Myocyte (in vitro differentiated cells): ENCODE measurements at regions not wholly inside any gene's neighbourhood (a gene's known extent, or its start where the extent isn't known, plus 50 kb on each side); places are given as distances from the start of the nearest gene placed in this dataset.
"Not testable (repeated sequence)": the region's sequence is repeated elsewhere in the genome, so short reads cannot be mapped to it uniquely, and the experiment has no call there.

Source experiments
- DNase-seq: peaks from one replicate; pipeline ENCODE4 v3.0.0-alpha.2; 2012; ENCODE audit warnings: low read depth

DNA sequence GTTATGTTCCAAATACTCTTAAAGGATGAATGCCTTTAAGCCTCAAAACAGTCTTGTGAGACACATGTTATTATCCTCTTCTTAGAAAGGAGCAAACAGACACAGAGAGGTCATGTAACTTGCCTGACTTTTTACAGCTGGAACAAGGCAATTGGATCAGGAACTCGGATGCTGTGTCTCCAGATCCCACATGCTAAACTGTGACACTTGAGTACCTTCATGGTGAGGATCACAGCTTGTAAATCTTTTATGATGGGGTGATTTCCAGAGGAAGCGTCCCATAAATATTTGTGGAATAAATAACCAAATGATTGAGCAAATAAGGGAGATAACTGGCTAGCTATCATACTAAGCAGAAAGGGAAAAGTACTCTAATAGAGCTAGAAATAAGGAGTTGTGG is 171.2 kb downstream of the C11orf91 start:
- no peak for DNase-seq

DNA sequence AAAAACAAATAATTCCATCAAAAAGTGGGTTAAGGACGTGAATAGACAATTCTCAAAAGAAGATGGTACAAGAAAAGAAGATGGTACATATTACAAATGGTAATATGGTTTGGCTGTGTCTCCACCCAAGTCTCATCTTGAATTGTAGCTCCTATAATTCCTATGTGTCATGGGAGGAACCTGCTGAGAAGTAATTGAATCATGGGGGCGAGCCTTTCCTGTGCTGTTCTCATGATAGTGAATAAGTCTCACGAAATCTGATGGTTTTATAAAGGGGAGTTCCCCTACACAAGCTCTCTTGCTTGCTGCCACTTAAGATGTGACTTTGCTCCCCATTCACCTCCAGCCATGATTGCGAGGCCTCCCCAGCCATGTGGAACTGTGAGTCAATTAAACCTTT is 172.9 kb downstream of the C11orf91 start:
- not testable (repeated sequence) for DNase-seq

DNA sequence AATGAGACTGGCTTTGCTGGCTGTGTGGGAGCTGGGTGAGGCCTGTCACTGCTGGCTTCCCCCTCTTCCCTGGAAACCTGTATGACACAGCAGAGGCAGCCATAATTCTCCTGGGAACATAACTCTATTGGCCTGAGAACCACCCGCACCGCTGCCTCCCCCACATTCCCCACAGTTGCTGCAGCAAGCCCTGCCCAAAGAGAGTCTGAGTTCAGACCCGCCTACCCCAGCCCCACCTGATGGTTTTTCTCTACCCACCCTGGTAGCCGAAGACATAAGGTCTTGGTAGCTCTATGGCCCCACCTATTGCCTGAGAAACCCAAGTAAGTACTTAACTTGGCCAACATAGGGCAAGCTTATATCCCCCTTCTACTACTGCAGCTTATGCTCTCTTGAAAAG is 174.8 kb downstream of the C11orf91 start:
- DNase-seq = no peak

DNA sequence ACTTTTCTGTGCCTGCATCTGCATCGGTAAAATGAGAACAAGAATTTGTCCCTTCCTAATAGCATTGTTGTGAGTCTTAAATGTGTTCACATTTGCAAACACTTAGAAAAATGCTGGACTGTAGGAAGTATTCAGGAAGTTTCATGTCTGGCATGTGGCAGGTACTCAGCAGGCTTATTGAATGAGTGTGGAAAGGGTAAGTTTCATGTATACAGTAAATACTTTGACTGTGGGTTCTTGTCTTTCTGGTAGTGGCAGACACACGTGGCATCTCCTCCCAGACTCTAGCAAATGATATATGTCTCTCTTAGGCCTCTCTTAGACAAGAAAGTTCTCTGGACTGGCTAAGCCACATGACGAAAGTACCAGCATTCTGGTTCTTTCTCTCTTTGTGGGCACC is 179.2 kb downstream of the C11orf91 start:
- DNase-seq = no peak

DNA sequence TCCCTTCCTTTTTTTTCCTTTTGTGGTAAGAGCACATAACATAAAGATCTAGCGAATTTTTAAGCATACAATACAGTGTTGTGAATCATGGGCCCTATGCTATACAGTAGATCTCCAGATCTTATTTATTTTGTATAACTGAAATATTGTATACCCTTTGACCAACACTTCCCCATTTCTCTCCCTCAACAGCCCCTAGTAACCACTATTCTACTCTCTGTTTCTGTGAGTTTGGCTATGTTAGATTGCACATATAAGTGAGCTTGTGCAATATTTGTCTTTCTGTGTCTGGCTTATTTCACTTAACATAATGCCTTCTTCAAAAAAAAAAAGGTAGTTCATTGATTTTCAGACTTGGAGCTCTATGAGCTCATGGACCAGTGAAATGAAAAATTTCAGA is 180.5 kb downstream of the C11orf91 start:
- no peak for DNase-seq

DNA sequence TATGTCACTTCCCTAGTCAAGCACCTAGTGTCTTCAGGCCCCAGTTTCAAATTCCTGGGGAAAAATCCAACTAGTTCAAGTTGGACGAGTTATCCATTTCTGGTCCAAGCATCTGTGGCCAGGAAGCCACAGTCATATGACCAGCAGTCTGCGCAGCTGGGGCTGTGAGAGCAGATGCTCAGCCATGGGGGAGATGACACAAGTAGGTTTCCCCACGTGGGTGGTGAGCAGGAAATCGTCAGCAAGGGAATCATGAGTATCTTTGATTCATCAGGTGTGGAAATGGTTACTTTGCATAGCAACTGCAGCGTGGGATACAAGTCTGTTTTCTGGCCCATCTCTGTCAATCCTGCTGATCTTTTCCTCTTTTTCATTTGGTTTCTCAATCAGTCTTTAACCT is 185.3 kb downstream of the C11orf91 start:
- DNase-seq = no peak

DNA sequence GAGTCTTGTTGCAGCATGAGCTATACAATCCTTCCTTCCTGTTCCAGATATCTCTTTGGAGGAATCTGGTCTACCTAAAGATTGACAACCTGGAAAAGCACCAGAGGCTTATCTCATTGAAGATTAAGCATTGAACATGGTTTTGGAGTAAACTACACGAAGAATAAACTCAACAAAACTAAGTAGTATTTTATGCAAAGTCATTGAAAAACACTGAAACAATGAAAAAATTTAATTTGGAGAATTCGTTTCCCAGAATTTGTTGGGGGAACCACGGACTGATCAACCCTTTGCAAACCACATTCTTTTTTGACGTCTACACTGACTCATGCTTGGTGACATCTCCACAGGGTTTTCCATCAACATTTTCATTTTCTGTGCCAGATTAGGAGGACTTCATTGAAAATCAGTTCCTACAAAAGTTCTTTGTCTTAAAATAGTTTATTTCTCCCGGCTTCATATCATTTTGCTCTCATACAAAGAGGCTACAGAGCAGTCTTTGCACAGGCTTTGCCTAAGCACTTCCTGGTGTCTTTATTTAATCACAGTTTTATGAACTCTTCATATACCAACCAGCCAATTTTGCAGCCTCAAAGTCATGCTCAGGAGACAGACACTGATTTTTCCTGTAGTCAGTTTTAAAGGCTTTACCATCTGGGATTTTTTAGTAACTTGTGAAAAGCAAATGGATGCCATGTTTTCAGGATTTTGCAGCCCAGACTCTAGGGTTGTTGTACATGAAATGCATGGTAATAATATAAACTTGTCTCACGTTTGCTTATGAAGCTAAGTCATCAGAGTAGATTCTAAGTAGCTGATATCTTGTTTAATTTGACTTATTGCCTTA is 186.3 kb downstream of the C11orf91 start:
- DNase-seq = no peak

DNA sequence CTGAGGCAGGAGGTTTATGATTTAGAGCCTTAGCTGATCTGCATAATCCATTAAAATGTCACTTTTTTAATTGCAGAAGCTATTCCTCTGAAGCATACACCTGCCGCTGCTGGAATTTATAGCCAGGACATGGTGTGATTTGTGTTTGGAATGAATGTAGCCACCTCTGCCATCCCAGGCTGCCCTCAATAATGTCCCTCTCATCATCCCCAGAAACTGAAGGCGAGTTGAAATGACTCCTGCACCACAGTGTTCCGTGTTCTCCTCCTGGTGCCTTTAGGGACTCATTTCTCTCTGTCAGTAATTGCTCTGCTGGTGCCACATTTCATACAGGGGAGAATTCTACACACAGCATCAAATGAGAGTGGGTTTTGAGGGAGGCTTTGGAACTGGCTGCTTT is 191.0 kb downstream of the C11orf91 start:
- no peak for DNase-seq

DNA sequence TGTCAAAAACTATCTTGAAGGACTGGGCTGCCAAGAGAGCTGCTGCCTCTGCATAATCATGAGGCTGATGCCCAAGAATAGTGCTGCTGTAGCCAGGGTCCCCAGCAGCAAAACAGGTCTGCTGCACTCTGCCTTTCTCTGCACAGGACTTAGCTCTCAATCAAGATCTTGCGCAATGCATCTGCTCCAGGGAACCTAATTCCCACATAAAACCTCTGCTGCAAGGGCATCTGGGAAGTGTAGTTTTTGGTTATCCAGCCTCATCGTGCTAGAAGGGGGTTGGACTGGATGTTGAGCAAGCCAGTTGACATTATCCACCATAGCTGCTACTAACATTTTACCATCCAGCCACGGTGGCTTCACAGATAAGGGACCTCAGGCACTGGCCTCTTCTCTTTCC is 192.7 kb downstream of the C11orf91 start:
- DNase-seq = peak; percentile 15

DNA sequence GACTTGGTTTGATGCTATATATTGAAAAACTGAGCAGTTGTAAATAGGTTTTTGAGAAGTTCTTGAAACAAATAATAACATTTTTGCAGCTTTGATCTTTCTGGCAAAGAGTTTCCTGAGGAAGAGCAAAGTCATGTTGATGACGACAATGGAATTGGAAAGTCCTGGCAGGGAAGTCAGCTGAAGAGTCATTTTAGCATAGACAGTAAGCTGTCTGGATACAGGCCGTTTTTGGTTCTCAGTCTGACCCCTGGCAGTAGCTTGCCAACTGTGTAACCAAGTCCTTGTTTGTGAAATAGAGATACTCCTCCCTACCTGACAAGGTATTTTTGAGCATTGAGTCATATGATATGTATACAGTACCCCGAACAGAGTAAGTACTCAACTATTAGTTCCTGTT is 193.3 kb downstream of the C11orf91 start:
- DNase-seq = no peak

DNA sequence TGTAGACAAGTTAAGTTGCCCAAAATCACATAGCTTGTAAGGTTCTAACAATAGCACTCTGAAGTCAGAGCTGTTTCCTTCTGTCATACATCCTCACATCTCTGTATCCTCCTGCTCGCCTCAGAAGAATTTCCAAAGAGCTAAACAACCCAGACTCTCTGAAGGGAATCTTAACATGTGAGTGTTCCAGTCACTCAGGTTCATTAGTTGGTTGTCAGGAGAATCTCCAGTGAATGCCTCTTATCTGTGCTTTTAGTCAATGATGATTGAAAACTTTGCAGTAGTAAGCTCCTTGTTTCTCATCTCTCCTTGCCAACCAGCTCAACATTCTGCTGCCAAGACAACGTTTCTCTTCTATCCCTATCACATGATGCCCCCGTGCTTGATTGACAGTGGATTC is 195.5 kb downstream of the C11orf91 start:
- no peak for DNase-seq

DNA sequence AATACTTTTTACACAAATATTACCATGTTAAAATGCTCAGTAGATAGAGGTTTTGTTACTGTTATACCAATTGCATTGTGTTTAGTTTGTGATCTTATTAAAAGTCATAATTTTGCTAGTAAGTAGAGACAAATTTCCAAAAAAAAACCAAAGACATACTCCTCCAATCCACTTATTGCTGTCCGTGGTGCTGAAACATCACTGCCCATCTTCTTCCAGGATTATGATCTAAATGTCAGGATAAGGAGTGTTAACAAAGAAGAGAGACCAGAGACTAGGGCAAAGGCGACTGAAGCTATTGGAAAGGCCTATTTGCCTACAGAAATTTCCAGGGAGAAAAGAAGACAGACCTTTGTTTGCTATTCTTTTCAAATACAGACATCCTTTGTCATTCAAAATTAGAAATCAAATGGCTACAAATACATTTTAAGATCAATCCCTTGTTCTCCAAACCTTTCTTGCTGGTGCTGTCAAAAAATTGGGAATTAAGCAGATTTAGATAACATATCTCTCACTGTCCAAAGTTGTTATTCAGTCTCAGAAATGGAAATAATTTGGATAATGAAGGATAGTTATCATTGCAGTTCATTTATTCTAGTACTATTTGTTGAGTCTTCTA is 199.7 kb downstream of the C11orf91 start:
- DNase-seq = peak; percentile 80

DNA sequence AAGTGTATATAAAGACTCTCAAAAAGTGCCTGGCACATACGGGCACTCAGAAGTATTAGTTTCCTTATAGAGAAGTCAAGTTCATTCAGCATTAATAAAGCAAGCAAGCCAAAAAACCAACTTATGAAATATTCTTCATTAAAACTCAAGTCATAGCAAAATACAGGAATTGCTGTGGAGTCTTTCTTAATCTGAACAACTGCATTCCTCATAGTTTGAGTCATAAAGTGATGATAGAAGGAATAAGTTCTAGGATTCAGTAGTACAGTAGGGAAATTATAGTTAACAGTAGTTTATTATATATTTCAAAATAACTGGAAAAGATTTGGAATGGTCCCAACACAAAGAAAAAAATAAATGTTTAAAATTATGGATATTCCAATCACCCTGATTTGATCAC is 200.3 kb downstream of the C11orf91 start:
- no peak for DNase-seq

DNA sequence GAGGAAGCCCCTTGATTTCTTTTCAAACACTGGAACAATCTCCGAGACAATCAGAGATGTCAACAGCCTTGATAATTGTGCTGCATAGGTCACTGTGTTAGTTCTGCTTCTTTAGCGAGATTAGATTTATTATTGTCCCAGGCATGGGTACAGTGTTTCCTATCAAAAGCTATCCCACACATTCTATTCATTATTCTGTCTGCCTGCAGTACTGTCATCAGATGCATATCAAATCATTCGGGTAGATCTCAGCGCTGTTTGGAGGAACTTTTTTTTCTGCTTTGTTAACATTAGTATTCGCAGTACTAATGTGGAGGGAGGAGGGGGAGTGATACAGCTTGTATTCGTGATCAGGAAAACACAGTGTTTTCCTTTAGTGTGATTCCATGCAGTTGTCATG is 208.0 kb downstream of the C11orf91 start:
- no peak for DNase-seq

DNA sequence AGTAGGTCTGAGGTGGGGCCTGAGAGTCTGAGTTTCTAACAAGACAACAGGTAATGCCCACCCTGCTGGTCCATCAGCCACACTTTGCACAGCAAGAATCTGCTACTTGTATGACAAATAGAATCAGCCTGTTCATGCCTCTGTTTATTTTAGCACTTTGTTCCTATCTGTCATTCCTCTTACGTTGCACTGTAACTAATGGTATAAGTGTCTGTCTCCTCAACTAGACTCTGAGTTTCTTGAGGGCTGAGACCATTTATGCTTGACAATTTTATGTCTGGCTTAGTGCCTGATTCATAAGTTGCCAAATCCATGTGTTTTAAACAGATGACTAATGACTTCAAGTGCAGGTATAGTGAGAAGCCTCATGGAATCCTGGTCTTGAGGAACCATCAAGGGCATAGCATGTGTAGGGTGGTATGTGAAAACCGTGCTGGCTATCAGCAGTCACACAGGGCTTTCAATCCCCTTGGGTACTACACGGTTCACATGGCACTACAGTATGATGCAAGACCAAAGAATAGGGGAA is 209.7 kb downstream of the C11orf91 start:
- DNase-seq = no peak

DNA sequence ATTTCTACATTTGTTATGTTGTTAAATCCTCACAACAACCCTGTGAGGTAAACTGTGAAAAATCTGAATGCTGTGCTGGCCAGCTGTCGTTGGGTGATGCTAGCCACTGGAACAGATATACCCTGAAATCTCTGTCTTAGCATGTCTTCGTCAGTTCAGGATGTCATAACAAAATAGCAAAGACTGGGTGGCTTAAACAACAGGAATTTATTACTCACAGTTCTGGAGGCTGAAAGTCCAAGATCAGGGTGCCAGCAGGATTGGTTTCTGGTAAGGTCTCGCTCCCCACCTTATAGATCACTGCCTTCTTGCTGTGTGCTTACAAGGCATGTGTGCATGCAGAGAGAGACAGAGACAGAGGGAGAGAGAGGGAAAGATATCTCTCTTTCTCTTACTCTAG is 211.7 kb downstream of the C11orf91 start:
- no peak for DNase-seq

DNA sequence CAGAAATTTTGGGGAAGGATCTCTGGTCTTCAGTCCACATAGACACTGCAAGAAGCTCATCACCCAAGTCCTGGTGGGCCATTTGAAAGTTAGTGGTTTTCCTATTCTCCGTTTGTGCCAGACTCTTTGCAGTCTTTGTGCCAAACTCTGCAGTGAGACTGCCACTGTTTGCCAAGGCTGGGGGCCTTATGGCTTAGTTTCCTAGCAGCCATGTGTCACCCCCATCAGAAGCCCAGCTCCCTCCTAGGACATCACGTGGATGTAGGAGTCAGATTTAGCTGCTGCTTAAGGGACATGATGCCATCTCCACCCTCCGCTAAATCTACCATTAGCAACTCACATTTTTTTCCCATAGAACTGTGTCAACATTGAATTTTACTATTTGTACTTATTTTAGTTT is 220.0 kb downstream of the C11orf91 start:
- DNase-seq = no peak

DNA sequence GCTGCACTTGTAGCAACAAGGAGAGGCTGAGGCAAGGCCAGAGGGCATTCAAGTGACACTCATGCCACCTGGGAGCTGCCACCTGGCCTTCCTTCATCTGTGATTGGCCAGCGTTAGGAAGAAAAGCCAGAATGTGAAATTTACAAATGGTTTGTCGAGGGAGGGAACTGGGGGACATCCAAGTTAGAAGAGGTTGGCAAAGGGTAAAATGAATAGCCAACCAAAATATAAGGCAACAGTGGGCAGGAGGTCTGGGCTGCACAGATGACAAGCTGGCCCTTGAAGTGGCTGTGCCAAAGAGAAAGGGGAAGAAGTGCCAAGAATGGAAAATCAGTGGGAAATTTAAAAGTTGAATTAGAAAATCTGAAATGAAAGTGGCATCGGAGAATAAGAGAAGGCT is 221.4 kb downstream of the C11orf91 start:
- DNase-seq = no peak

DNA sequence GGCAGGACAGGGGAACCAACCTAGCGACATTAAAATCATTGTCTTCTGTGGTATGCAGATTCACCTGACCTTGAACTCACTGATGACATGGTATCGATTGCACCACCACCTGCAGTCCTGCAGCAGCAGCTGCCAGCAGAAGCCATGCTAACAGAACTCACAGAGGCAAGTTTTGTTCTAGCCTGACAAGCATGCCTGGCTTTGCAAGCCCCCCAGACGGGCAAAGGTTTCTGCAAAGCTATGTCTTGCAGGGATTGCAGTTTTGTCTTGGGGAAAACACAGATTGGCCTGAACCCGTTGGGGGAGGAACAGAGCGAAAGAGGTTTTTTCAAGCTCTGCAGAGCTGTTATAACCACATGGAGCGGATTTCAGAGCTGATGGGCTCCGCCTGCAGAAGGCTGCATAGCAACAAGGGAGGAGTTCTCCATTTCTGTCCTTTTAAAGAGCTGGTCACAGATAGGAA is 221.0 kb downstream of the HIPK3 start:
- DNase-seq = peak; percentile 23

DNA sequence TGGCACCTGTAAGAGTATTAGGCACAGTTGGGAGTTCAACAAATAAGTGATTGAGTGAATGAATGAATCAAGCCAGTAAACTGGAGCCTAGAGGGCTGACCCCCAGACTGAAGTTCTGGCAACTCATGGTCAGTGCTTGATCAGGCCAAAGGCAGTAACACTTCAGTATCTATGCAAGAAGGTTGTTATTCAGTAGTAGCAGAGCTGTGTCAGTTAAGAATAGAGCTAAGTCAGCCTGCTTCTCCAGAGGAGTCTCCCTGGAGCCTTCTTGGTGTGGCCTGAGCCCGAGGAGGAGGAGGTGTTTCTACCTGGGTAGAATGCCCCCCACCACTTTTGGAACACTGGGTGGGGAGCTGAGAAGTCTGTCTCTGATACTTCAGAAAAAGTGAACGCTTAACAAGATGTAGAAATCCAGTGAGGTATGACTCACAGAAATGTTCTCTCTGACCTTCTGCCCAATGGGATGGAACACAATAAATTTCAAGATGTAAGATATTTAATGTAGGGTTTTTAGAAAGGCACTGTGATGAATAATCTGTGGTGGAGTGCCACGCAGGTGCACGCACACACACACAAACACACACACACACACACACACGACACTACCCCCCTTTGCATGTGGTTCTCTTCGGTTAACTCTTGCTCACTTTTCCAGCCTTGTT is 219.9 kb downstream of the HIPK3 start:
- no peak for DNase-seq

DNA sequence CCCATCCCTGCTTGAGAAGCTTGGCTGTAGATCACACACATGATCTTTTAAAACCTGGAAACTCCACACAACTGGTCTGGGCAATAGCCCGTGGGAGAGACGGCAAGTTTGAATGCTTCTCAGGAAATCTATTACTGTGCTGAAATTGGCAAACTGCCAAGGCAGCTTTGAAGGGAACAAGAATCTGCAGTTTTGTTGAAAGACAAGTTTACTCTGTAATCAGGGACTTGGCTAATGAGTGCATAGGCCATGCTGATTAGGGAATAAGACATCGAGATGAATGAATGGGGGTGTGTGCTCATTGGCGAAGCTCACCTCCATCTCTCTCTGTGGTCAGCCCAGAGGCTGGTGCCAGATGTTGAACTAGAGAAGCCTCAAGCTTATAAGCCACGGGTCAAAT is 218.8 kb downstream of the HIPK3 start:
- peak; percentile 54 for DNase-seq

DNA sequence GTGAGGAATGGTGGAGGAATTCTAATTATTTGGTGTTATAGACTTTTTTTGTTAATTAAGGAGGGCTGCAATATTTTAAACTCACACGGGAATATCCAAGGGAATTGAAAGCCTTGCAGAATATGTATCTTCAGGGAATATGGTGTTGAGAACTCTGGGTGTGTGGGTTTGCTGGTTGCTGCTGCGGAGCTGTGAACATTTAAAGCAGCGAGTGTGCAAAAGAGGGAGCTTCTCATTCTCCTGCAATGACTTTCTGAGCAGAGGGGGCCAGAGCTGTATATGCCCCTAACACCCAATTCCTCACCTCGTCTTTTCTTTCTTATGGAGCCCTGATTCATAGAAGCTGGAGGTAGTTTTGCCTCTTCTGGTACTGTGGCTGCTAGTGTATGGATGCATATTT is 217.7 kb downstream of the HIPK3 start:
- DNase-seq = no peak
